HG03060 (cell line): ENCODE measurements at regions not wholly inside any gene's neighbourhood (a gene's known extent, or its start where the extent isn't known, plus 50 kb on each side); places are given as distances from the start of the nearest gene placed in this dataset.
"Not testable (repeated sequence)": the region's sequence is repeated elsewhere in the genome, so short reads cannot be mapped to it uniquely, and the experiment has no call there.

Experiments
- ATAC-seq: cut with Tn5 transposase; IDR thresholded peaks from one replicate; pipeline ENCODE4 v1.9.1; 2021; ENCODE audit warnings: low read depth, moderate number of reproducible peaks; ENCODE audit not compliant: unreplicated experiment

- no peak for ATAC-seq
Observed at GRCh38 chr2:194883711-194884110, 773.3 kb upstream of the SLC39A10 start.

GRCh38 chr2:194870974-194871535, 786.0 kb upstream of the SLC39A10 start:
- no peak for ATAC-seq

GRCh38 chr2:194867328-194867727, 789.7 kb upstream of the SLC39A10 start:
- no peak for ATAC-seq

GRCh38 chr2:194854941-194855340, 802.1 kb upstream of the SLC39A10 start:
- no peak for ATAC-seq

- ATAC-seq: no peak
Observed at GRCh38 chr2:194842871-194843270, 814.2 kb upstream of the SLC39A10 start.

GRCh38 chr2:194834371-194834770, 822.7 kb upstream of the SLC39A10 start:
- ATAC-seq: not testable (repeated sequence)

GRCh38 chr2:194826241-194826640, 830.8 kb upstream of the SLC39A10 start:
- no peak for ATAC-seq

GRCh38 chr2:194824450-194824849, 832.6 kb upstream of the SLC39A10 start:
- no peak for ATAC-seq

GRCh38 chr2:194822657-194823056, 834.4 kb upstream of the SLC39A10 start:
- no peak for ATAC-seq

- no peak for ATAC-seq
Observed at GRCh38 chr2:194822097-194822496, 834.9 kb upstream of the SLC39A10 start.

- ATAC-seq: no peak
Observed at GRCh38 chr2:194819367-194819766, 837.7 kb upstream of the SLC39A10 start.

GRCh38 chr2:194815475-194815874, 841.6 kb upstream of the SLC39A10 start:
- ATAC-seq: no peak

- ATAC-seq: no peak
Observed at GRCh38 chr2:194802589-194802988, 854.4 kb upstream of the SLC39A10 start.

- not testable (repeated sequence) for ATAC-seq
Observed at GRCh38 chr2:194787071-194787470, 870.0 kb upstream of the SLC39A10 start.

GRCh38 chr2:194771394-194771793, 885.6 kb upstream of the SLC39A10 start:
- not testable (repeated sequence) for ATAC-seq

- ATAC-seq: no peak
Observed at GRCh38 chr2:194769030-194769429, 888.0 kb upstream of the SLC39A10 start.

- no peak for ATAC-seq
Observed at GRCh38 chr2:194765723-194766122, 891.3 kb upstream of the SLC39A10 start.

- no peak for ATAC-seq
Observed at GRCh38 chr2:194750926-194751325, 906.1 kb upstream of the SLC39A10 start.

GRCh38 chr2:194745557-194746146, 911.4 kb upstream of the SLC39A10 start:
- ATAC-seq: no peak

- no peak for ATAC-seq
Observed at GRCh38 chr2:194742706-194743105, 914.3 kb upstream of the SLC39A10 start.

GRCh38 chr2:194739217-194739616, 917.8 kb upstream of the SLC39A10 start:
- no peak for ATAC-seq

- no peak for ATAC-seq
Observed at GRCh38 chr2:194735837-194736542, 921.0 kb upstream of the SLC39A10 start.
